GM19328 (cell line): ENCODE measurements at regions not wholly inside any gene's neighbourhood (a gene's known extent, or its start where the extent isn't known, plus 50 kb on each side); places are given as distances from the start of the nearest gene placed in this dataset.
"Not testable (repeated sequence)": the region's sequence is repeated elsewhere in the genome, so short reads cannot be mapped to it uniquely, and the experiment has no call there.

Experiments
- ATAC-seq: cut with Tn5 transposase; IDR thresholded peaks from one replicate; pipeline ENCODE4 v1.9.1; 2021; ENCODE audit warnings: mild to moderate bottlenecking, moderate library complexity; ENCODE audit not compliant: unreplicated experiment

- ATAC-seq: no peak
Measured at GRCh38 chr4:10281996-10282395, 165.4 kb upstream of the WDR1 start.

GRCh38 chr4:10279261-10279660 lies 162.7 kb upstream of the WDR1 start:
- no peak for ATAC-seq

GRCh38 chr4:10278071-10278470 lies 161.5 kb upstream of the WDR1 start:
- no peak for ATAC-seq

DNA sequence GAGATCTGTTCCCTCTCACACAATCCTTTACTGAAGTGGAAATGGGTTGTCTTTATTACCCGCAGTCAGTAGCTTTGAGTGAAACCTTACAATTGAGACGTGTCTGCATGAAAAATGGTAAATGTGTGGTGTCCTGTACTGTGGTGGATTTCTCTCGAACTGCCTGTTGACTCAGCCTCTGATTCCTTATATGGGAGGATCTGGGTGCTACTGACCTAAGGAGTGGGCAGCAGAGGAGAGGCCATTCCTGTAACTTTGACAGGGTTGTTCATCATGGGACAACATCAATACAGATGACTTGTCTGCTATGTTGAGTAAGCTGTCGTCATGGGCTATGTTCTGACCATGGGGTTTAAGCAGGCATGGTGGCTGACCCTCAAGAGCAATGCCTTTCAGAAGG lies 159.6 kb upstream of the WDR1 start:
- ATAC-seq: no peak

GRCh38 chr4:10275696-10276095 lies 159.1 kb upstream of the WDR1 start:
- no peak for ATAC-seq

DNA sequence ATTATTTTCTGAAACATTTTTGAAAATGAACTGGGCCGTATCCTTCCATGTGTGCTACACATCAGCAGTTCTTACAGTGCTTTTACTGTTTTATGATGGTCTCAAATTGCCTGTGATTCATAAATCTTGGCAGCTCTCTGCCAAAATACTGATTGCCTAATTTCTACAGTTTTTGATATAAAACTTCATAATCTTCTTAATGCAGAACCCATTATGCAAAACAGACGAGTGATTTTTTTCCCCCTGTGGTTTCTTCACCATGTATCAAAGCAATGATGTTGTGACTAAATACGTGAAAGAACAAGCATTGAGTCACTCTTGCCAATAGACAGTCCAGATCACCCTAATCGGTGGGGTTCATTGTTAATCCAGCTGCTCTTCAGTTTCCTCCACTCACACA lies 156.4 kb upstream of the WDR1 start:
- no peak for ATAC-seq

DNA sequence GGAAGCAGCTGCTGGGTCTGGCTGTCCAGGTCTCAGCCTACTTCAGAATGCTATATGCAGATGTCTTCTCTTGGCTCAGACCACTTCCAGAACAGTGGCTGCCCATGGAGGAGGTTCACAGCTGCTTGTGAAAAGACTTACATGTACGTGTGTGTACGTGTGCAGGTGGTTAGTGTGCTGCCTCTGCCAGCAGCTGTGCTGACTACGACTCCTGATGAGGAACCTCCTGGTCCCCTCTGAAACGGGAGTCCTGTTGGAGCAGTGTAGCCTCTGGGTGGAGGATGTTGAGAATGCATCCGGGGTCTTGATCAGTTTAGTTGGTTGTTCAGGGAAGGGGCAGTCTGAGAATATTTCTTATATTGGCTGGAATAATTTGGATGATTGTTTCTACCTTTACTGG lies 155.9 kb upstream of the WDR1 start:
- no peak for ATAC-seq

DNA sequence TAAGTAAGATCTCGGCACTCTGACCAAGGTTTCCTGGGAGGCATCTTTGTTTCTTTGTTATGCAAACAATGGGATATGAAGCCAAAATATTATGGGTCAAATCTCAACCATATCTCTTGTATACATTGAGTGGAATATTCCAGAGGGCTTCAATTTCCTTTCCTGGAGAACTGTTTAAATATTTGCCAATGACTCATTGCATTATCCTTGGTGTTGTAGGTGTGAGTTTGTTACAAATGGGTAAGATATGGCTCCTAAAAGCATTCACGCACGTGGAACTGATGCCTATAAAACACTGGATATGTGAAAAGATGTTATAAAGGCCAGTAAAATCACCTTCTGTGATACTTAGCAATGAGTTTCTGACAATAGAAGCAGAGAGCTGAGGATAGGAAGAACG lies 150.5 kb upstream of the WDR1 start:
- ATAC-seq: no peak

DNA sequence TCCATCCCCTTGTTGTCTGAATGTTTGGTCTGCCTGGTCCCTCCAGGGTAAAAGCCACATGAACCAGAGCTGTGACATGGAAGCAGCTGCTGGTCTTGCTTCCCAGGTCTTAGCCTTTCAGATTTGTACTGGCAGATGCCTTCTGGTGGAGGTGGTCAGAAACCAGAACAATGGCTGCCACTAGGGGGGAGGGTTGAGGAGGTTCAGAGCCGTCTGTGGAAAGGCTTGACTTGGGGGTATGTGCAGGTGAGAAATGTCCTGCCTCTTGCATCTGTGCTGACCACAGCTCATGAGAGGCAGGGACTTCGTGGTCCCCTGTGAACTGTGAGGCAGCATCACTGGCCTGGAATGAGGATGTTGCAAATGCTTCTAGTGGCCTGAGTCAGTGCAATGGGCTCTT lies 144.2 kb upstream of the WDR1 start:
- no peak for ATAC-seq

DNA sequence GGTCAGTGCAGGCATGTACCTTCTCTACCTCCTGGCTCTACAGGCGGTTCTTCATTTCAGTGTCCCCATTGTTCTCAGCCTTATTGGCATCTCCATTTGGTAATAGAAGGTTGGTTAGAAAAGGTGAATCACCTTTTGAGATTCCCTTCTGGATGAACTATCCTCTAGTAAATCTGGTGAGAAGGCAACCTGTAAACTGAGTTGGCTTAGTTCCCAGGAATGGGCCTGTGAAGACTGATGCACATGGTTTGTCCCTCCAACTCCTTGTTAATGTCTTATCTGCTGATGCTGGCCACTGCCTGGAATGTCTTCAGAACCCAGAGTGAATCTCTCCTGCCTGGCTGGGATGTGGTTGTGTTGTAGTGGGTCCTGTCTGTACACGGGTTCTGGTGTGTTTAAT lies 143.4 kb upstream of the WDR1 start:
- no peak for ATAC-seq

- no peak for ATAC-seq
Measured at GRCh38 chr4:10256203-10256602, 139.6 kb upstream of the WDR1 start.

DNA sequence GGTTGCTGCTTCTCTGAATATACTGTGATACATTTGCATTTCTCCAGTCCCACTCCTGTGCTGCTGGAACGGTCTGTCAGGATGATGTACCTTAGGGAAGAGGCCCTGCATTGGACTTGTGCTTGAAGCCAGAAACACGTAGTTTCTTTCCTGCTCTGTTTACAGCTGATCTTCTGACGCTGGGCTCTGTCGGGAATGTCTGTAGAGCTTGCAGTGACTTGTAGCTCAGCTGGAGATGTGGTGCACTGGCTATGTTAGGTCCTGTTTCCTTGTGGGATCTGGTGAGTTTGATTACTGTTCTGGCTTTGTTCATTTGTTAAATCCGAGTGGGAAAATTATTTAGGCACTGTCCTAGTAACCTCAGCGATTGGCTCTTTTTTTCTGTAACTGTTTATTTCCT lies 137.2 kb upstream of the WDR1 start:
- no peak for ATAC-seq

- ATAC-seq: no peak
Measured at GRCh38 chr4:10245751-10246150, 129.2 kb upstream of the WDR1 start.

DNA sequence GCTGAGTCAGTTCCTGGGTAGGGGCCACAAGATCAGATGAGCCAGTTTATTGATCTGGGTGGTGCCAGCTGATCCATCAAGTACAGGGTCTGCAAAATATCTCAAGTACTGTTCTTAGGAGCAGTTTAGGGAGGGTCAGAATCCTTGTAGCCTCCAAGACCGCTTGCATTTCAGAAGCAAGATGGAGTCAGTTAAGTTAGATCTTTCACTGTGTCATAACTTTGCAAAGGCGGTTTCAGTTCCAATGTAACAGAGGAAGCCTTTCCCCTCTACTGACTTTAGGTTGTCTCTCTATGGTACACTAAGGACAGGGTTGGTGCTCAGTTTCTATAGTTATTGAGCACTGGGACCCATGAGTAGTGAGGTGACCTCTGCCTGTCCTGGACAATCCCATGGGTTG lies 127.3 kb upstream of the WDR1 start:
- no peak for ATAC-seq

- no peak for ATAC-seq
Measured at GRCh38 chr4:10240691-10241090, 124.1 kb upstream of the WDR1 start.

GRCh38 chr4:10239982-10240654 lies 123.5 kb upstream of the WDR1 start:
- no peak for ATAC-seq

GRCh38 chr4:10237131-10237530 lies 120.5 kb upstream of the WDR1 start:
- ATAC-seq: no peak

DNA sequence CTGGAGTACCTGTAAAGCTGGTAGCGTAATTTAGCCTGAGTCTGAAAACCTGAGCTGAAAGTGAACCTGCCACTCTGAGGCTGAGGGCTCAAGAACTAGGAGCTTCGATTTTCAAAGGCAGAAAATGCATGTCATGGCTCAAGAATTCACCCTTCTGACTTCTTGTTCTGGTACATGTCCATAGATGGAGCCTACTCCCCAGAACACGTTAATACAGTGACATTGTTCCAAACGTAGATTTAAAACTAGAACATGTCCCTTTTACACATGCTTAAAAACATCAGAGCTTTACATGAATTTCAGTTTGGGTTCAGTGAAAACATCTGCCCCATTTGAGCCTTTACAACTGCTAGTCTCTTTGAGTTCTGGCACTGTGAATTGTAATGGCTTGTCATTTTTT lies 115.5 kb upstream of the WDR1 start:
- no peak for ATAC-seq

- ATAC-seq: no peak
Measured at GRCh38 chr4:10226756-10227155, 110.2 kb upstream of the WDR1 start.

GRCh38 chr4:10225096-10225495 lies 108.5 kb upstream of the WDR1 start:
- no peak for ATAC-seq

GRCh38 chr4:10223782-10224181 lies 107.2 kb upstream of the WDR1 start:
- ATAC-seq: no peak

DNA sequence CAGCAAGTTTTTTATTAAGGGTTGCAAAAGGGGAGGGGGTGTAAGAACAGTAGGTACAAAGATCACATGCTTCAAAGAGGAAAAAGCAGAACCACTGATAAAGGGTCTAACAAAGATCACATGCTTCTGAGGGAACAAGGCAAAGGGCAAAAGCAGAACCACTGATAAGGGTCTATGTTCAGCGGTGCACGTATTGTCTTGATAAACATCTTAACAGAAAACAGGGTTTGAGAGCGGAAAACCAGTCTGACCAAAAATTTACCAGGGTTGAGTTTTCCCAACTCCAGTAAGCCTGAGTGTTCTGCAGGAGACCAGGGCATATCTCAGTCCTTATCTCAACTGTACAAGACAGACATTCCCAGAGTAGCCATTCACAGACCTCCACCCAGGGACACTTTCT lies 96.9 kb upstream of the WDR1 start:
- ATAC-seq: not testable (repeated sequence)

DNA sequence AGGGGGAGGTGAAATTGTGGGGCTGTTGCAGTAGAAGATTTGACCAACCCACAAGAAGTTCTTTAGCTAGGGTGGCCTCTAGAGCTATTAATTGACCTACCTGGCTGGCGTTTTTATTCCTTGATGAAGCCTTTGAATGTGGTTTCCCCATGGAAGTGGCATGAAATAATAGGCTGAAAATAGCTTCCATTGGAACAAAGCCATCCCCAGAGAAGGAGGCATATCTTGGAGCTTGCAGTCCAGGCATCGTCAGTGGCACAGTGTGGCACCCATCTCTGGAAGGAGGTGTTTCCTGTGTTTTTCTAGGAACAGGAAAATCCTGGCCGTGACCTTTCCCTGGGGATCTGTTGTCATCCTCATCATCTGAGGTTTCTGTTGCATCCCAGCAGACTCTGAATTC lies 96.3 kb upstream of the WDR1 start:
- no peak for ATAC-seq
